Loucy (cell line): ENCODE measurements at regions not wholly inside any gene's neighbourhood (a gene's known extent, or its start where the extent isn't known, plus 50 kb on each side); places are given as distances from the start of the nearest gene placed in this dataset.

Experiments used
- CTCF ChIP-seq: fragments of 200-600 bp; sonication (generic); conservative IDR thresholded peaks from 2 replicates; pipeline ENCODE4 v1.5.1; 2014; ENCODE audit warnings: mild to moderate bottlenecking, antibody characterized with exemption, low read length
- EZH2phosphoT487 ChIP-seq: fragments of 200-600 bp; IDR thresholded peaks from 2 replicates; pipeline ENCODE4 v1.6.1; 2018; ENCODE audit warnings: antibody characterized with exemption, mild to moderate bottlenecking, moderate library complexity, borderline replicate concordance

- TF ChIP-seq CTCF = no peak
- no peak for TF ChIP-seq EZH2phosphoT487
These were observed 81.9 kb upstream of the PRKG1 start for GRCh38 chr10:50992356-50992901.
